AG10803 (cell line): ENCODE measurements at regions not wholly inside any gene's neighbourhood (a gene's known extent, or its start where the extent isn't known, plus 50 kb on each side); places are given as distances from the start of the nearest gene placed in this dataset.
"Not testable (repeated sequence)": the region's sequence is repeated elsewhere in the genome, so short reads cannot be mapped to it uniquely, and the experiment has no call there.

Experiments used
- DNase-seq: peaks from one replicate; pipeline ENCODE4 v3.0.0; 2010; ENCODE audit warnings: low read depth
- H3K4me3 ChIP-seq: 2 replicates; pipeline ENCODE4 v1.5.1; 2011; ENCODE audit warnings: mild to moderate bottlenecking, low read length, control low read depth
- TF ChIP-seq, protein P1 (sequence below): conservative IDR thresholded peaks from 2 replicates; pipeline ENCODE4 v1.5.1; 2011; ENCODE audit warnings: mild to moderate bottlenecking, low read length, control low read depth, inconsistent platforms

DNA sequence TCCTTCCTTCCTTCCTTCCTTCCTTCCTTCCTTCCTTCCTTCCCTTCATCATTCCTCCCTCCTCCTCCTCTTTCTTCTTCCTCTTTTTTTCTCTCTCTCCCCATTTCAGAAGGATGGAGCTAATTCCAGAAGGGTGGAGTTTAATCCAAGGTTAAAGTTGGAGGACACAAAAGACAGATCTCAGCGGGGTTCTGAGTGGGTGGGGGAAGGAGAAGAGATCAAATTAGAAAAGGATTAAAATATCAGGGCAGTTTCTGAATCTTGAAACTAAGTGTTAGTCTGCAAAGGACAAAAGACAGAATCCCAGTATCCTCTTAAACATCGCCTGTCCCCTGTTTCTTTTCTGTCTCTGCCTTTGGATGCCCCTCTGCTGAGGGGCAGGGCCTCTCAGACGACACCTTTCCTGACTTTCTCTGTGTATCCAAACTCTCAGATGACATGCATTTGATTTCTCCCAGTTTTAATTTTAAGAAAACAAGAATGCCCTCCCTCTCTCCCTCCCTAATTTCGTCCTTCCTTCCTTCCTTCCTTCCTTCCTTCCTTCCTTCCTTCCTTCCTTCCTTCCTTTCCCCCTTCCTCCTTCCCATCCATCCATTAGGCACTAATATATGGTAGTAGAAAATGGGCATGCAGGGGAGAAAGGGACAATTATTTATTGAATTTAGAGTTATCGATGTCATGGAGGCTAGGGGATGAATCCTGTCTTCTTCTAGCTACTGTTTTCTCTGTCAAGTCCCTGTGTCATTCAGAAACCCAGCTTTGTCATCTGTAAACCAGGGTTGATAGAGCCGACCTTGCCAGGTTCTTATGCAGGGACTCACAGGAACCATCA is 269.1 kb downstream of the VRK1 start:
- H3K4me3 ChIP-seq, result no peak overlapping the region
- TF ChIP-seq, protein P1, sequence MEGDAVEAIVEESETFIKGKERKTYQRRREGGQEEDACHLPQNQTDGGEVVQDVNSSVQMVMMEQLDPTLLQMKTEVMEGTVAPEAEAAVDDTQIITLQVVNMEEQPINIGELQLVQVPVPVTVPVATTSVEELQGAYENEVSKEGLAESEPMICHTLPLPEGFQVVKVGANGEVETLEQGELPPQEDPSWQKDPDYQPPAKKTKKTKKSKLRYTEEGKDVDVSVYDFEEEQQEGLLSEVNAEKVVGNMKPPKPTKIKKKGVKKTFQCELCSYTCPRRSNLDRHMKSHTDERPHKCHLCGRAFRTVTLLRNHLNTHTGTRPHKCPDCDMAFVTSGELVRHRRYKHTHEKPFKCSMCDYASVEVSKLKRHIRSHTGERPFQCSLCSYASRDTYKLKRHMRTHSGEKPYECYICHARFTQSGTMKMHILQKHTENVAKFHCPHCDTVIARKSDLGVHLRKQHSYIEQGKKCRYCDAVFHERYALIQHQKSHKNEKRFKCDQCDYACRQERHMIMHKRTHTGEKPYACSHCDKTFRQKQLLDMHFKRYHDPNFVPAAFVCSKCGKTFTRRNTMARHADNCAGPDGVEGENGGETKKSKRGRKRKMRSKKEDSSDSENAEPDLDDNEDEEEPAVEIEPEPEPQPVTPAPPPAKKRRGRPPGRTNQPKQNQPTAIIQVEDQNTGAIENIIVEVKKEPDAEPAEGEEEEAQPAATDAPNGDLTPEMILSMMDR, result no peak

DNA sequence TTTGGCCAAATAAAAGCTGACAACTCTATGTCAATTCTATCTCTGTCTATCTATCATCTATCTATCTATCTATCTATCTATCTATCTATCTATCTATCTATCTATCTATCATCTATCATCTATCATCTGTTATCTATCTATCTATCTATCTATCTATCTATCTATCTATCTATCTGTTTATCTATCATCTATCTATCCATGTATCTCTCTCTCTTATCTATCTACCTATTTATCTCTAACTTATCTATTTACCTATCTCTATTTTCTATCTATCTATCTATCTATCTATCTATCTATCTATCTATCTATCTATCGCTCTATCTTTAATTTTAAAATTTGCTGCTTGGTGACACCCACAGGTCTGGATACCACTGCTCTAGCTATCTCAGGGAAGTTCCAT is 271.1 kb downstream of the VRK1 start:
- DNase-seq, H3K4me3 ChIP-seq: not testable (repeated sequence)

More for the DNA sequence above, 269.1 kb downstream of the VRK1 start:
- no peak for DNase-seq

DNA sequence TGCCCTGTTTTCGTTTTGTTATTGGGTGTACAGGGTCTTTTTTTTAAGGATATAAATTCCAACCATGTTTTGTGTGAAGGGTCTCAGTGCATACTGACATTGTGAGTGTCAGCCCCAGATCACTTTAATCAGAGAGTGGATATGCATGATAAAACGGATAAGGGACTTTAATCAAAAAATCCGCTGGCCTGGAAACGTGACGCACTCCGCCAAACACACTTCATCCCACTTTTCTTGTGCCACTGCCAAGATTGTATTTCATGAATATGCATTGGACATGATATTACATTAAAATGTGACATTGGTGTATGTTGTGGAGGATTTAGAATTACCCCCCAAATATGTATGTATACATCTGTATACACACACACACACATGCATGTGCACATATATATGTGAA is 273.1 kb downstream of the VRK1 start:
- no peak overlapping the region for H3K4me3 ChIP-seq
- TF ChIP-seq, protein P1, result no peak

DNA sequence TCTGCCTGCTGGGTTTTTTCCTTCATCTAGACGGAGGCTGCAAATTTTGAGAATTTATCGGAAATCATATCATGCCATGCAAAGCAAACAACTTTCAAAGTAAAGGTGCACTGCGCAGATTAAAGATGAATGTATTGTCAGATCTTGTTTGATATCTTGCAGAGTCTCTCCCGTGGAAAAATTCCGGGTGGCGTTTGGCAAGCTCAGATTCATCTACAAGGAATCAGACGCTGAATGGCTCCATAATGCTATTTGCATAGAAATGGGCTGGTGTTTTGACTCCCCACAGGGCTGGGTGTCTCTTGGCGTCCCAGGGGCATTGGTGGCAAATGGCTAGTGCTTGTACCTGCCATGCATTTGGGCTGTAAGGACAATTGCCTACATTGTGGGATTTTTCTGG is 274.0 kb downstream of the VRK1 start:
- no peak for DNase-seq
- TF ChIP-seq, protein P1, result no peak
- no peak overlapping the region for H3K4me3 ChIP-seq

More for the DNA sequence above, 273.1 kb downstream of the VRK1 start:
- DNase-seq, result no peak

DNA sequence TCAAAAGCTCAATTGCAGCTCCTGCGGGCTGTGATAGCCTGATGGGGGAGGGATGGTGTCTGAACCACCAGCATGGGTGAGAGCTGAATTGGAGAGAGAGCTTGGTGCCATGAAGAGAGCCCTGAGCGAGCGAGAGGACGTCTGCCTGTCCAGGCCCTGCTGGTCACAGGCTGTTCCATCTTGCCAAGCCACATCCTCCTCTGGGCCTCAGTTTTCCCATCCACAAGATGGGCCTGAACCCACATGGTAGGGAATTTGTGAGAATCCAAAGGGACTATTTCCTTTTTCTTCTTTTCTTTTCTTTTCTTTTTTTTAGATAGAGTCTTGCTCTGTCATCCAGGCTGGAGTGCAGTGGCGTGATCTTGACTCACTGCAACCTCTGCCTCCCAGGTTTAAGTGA is 276.4 kb downstream of the VRK1 start:
- DNase-seq, result no peak
- TF ChIP-seq, protein P1, result no peak
- no peak overlapping the region for H3K4me3 ChIP-seq

DNA sequence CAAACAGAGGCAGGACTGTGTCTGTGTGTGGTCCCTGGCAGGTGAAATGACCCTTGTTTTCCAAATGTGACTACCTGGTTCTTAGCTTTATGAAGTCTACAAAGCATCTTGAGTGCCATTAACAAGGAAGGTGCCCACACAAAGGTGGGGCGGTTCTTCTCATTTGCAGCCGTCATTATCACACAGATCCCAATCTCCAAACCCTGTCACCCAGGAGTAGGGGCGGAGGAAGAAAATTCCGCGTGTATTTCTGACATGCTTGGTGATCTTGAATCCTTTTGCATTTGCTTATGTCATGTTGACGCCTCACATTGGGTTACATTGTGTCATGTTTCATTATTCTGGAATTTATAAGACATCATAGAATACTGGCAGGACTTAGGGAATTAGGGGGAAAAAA is 277.3 kb downstream of the VRK1 start:
- DNase-seq, result no peak
- TF ChIP-seq, protein P1, result no peak

DNA sequence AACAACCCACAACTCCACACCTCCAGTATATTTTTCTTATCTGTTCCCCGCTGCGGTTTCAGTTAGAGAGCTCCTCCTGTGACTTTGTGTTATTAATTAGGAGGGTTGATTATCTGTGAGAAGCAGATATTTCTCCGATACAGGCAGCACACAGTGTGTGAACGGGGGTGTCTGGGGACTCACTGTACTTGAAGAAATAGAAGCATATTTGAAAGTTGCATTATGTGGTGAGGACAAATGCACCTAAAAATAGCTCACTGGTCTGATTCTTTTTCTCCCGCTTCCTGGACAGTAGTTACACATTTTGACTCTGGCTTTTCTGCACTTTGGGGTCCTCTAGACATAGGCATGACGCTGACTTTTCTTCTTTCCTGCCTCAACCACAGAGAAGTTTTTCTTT is 277.7 kb downstream of the VRK1 start:
- no peak for DNase-seq
- H3K4me3 ChIP-seq, result no peak overlapping the region
- TF ChIP-seq, protein P1, result no peak

More for the DNA sequence above, 277.3 kb downstream of the VRK1 start:
- H3K4me3 ChIP-seq, result no peak overlapping the region
